NT2/D1 (cell line): ENCODE measurements at regions not wholly inside any gene's neighbourhood (a gene's known extent, or its start where the extent isn't known, plus 50 kb on each side); places are given as distances from the start of the nearest gene placed in this dataset.

ENCODE experiments used
- SUZ12 ChIP-seq: IDR thresholded peaks from 2 replicates; pipeline ENCODE4 v1.6.1; 2011; ENCODE audit not compliant: insufficient read length, insufficient read depth; ENCODE audit errors: extremely low read depth
- YY1 ChIP-seq: IDR thresholded peaks from 2 replicates; pipeline ENCODE4 v1.6.1; 2011; ENCODE audit not compliant: insufficient read length, insufficient read depth
- ZNF274 ChIP-seq: IDR thresholded peaks from 2 replicates; pipeline ENCODE4 v1.6.1; 2011; ENCODE audit warnings: mild to moderate bottlenecking, low read depth, low read length

DNA sequence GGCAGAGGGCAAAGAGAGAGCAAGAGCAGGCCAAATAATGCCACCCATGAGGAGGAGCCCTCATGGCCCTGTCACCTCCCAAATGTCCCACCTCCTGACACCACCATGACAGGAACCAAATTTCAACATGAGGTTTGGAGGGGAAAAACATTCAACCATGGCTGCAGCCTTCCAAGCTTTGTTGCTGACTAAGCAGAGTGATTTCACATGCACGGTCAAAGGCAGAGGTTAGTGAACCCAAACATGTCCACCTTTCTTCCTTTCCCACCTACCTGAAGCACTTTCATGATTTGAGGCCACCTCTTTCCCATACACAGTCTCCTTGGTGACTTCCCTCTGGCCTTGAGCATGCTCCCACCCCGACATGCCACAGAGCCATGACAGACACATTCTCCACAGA lies 89.7 kb downstream of the C11orf91 start:
- TF ChIP-seq SUZ12 (no peak), ZNF274 (no peak), YY1 (no peak)
